ENCODE measurements at regions not wholly inside any gene's neighbourhood (a gene's known extent, or its start where the extent isn't known, plus 50 kb on each side); places are given as distances from the start of the nearest gene placed in this dataset.
"Not testable (repeated sequence)": the region's sequence is repeated elsewhere in the genome, so short reads cannot be mapped to it uniquely, and the experiment has no call there.

GRCh38 chr16:48105976-48106375 lies 49.8 kb downstream of the ABCC12 start:
- DNase-seq = no peak

- no peak for DNase-seq
Observed at GRCh38 chr16:48105456-48105855, 50.3 kb downstream of the ABCC12 start.

GRCh38 chr16:48103591-48103990 lies 52.2 kb downstream of the ABCC12 start:
- no peak for DNase-seq

GRCh38 chr16:48102083-48103008 lies 53.4 kb downstream of the ABCC12 start:
- DNase-seq = no peak

- no peak for DNase-seq
Observed at GRCh38 chr16:48101069-48101674, 54.6 kb downstream of the ABCC12 start.

- peak; percentile 33 for DNase-seq
Observed at GRCh38 chr16:48099455-48099854, 56.3 kb downstream of the ABCC12 start.

- DNase-seq = no peak
Observed at GRCh38 chr16:48098472-48098871, 57.3 kb downstream of the ABCC12 start.

GRCh38 chr16:48091117-48091516 lies 64.7 kb downstream of the ABCC12 start:
- no peak for DNase-seq

GRCh38 chr16:48089053-48089792 lies 66.6 kb downstream of the ABCC12 start:
- no peak for DNase-seq

GRCh38 chr16:48087639-48088038 lies 68.2 kb downstream of the ABCC12 start:
- DNase-seq = no peak

- no peak for DNase-seq
Observed at GRCh38 chr16:48086422-48086821, 69.4 kb downstream of the ABCC12 start.

GRCh38 chr16:48085729-48086128 lies 70.1 kb downstream of the ABCC12 start:
- DNase-seq = no peak

GRCh38 chr16:48084826-48085225 lies 71.0 kb downstream of the ABCC12 start:
- DNase-seq = no peak

- peak; percentile 91 for DNase-seq
Observed at GRCh38 chr16:48082516-48082915, 73.3 kb downstream of the ABCC12 start.

GRCh38 chr16:48081656-48082055 lies 74.1 kb downstream of the ABCC12 start:
- peak; percentile 94 for DNase-seq

GRCh38 chr16:48076455-48077012 lies 79.3 kb downstream of the ABCC12 start:
- peak; percentile 63 for DNase-seq

- peak; percentile 69 for DNase-seq
Observed at GRCh38 chr16:48075398-48075797, 80.4 kb downstream of the ABCC12 start.

- no peak for DNase-seq
Observed at GRCh38 chr16:48067388-48067787, 88.4 kb downstream of the ABCC12 start.

GRCh38 chr16:48064971-48065370 lies 90.8 kb downstream of the ABCC12 start:
- no peak for DNase-seq

GRCh38 chr16:48062681-48063080 lies 93.1 kb downstream of the ABCC12 start:
- DNase-seq = no peak

- DNase-seq = no peak
Observed at GRCh38 chr16:48059936-48060335, 95.9 kb downstream of the ABCC12 start.

GRCh38 chr16:48059190-48059589 lies 96.6 kb downstream of the ABCC12 start:
- DNase-seq = not testable (repeated sequence)

GRCh38 chr16:48057048-48057447 lies 98.7 kb downstream of the ABCC12 start:
- DNase-seq = peak; percentile 43

Data from fibroblast of skin of scalp (primary cell).